Effector CD4-positive, alpha-beta T cell (primary cell): ENCODE measurements at regions not wholly inside any gene's neighbourhood (a gene's known extent, or its start where the extent isn't known, plus 50 kb on each side); places are given as distances from the start of the nearest gene placed in this dataset.
"Not testable (repeated sequence)": the region's sequence is repeated elsewhere in the genome, so short reads cannot be mapped to it uniquely, and the experiment has no call there.

Source experiments
- DNase-seq: peaks from one replicate; pipeline ENCODE4 v3.0.0-alpha.2; 2020

- no peak for DNase-seq
Observed at GRCh38 chr19:20482721-20483120, 82.9 kb downstream of the ZNF737 start.

GRCh38 chr19:20481736-20482135, 83.8 kb downstream of the ZNF737 start:
- no peak for DNase-seq

GRCh38 chr19:20479483-20479882, 86.1 kb downstream of the ZNF737 start:
- no peak for DNase-seq

GRCh38 chr19:20478936-20479335, 86.6 kb downstream of the ZNF737 start:
- DNase-seq = no peak

GRCh38 chr19:20472854-20473253, 92.7 kb downstream of the ZNF737 start:
- no peak for DNase-seq

GRCh38 chr19:20471431-20471830, 94.2 kb downstream of the ZNF737 start:
- no peak for DNase-seq

- DNase-seq = no peak
Observed at GRCh38 chr19:20470345-20471135, 95.0 kb downstream of the ZNF737 start.

GRCh38 chr19:20466638-20466990, 99.0 kb downstream of the ZNF737 start:
- DNase-seq = not testable (repeated sequence)

GRCh38 chr19:20465922-20466637, 99.5 kb downstream of the ZNF737 start:
- not testable (repeated sequence) for DNase-seq

GRCh38 chr19:20453425-20453935, 112.1 kb downstream of the ZNF737 start:
- DNase-seq = no peak

- DNase-seq = no peak
Observed at GRCh38 chr19:20444202-20444885, 121.2 kb downstream of the ZNF737 start.

- not testable (repeated sequence) for DNase-seq
Observed at GRCh38 chr19:20432266-20432842, 133.2 kb downstream of the ZNF737 start.

- DNase-seq = no peak
Observed at GRCh38 chr19:20431826-20432225, 133.8 kb downstream of the ZNF737 start.

GRCh38 chr19:20423381-20424197, 142.0 kb downstream of the ZNF737 start:
- no peak for DNase-seq

- DNase-seq = no peak
Observed at GRCh38 chr19:20422216-20423205, 143.1 kb downstream of the ZNF737 start.

- no peak for DNase-seq
Observed at GRCh38 chr19:20416661-20417060, 148.9 kb downstream of the ZNF737 start.

GRCh38 chr19:20414120-20414519, 151.5 kb downstream of the ZNF737 start:
- no peak for DNase-seq

GRCh38 chr19:20413705-20414104, 151.9 kb downstream of the ZNF737 start:
- DNase-seq = no peak

GRCh38 chr19:20412846-20413245, 152.7 kb downstream of the ZNF737 start:
- DNase-seq = no peak

- DNase-seq = no peak
Observed at GRCh38 chr19:20397292-20397691, 168.3 kb downstream of the ZNF737 start.

GRCh38 chr19:20388706-20389225, 176.8 kb downstream of the ZNF737 start:
- DNase-seq = no peak
